Loucy (cell line): ENCODE measurements at regions not wholly inside any gene's neighbourhood (a gene's known extent, or its start where the extent isn't known, plus 50 kb on each side); places are given as distances from the start of the nearest gene placed in this dataset.

ENCODE experiments used
- H2AFZ ChIP-seq: fragments of 200-600 bp; sonication (generic); 2 replicates; pipeline ENCODE4 v1.6.0; 2016; ENCODE audit warnings: antibody characterized with exemption, mild to moderate bottlenecking, low read length, moderate library complexity
- H3F3A ChIP-seq: fragments of 200-600 bp; 2 replicates; pipeline ENCODE4 v1.6.0; 2016; ENCODE audit warnings: antibody characterized with exemption, low read depth, mild to moderate bottlenecking
- H3K27me3 ChIP-seq: fragments of 200-600 bp; sonication (generic); 2 replicates; pipeline ENCODE4 v1.6.1; 2014; ENCODE audit warnings: low read length, mild to moderate bottlenecking; ENCODE audit not compliant: insufficient read depth, poor library complexity, severe bottlenecking
- H3K36me3 ChIP-seq: fragments of 200-600 bp; sonication (generic); 2 replicates; pipeline ENCODE4 v1.6.1; 2016; ENCODE audit warnings: low read length; ENCODE audit not compliant: insufficient read depth
- H3K4me1 ChIP-seq: fragments of 200-600 bp; sonication (generic); 2 replicates; pipeline ENCODE4 v1.5.1; 2014; ENCODE audit warnings: low read length, mild to moderate bottlenecking; ENCODE audit not compliant: insufficient read depth, poor library complexity, severe bottlenecking
- H3K4me2 ChIP-seq: fragments of 200-600 bp; sonication (generic); 2 replicates; pipeline ENCODE4 v1.6.0; 2014; ENCODE audit warnings: antibody characterized with exemption, low read length, low read depth, mild to moderate bottlenecking; ENCODE audit not compliant: poor library complexity, severe bottlenecking
- H3K4me3 ChIP-seq: fragments of 200-600 bp; sonication (generic); 2 replicates; pipeline ENCODE4 v1.5.1; 2014; ENCODE audit warnings: low read length, mild to moderate bottlenecking, mixed read lengths; ENCODE audit not compliant: poor library complexity, severe bottlenecking
- H3K79me2 ChIP-seq: fragments of 200-600 bp; sonication (generic); 2 replicates; pipeline ENCODE4 v1.6.1; 2014; ENCODE audit warnings: low read length; ENCODE audit not compliant: insufficient read depth
- H3K9ac ChIP-seq: fragments of 200-600 bp; sonication (generic); 2 replicates; pipeline ENCODE4 v1.6.0; 2014; ENCODE audit warnings: mild to moderate bottlenecking, low read depth, low read length, moderate library complexity; ENCODE audit not compliant: poor library complexity, severe bottlenecking
- H3K9me2 ChIP-seq: fragments of 200-600 bp; sonication (generic); replicated peaks from 2 replicates; pipeline ENCODE4 v1.6.1; 2016; ENCODE audit warnings: low read depth, low read length, mixed read lengths
- H3K9me3 ChIP-seq: fragments of 200-600 bp; sonication (generic); 2 replicates; pipeline ENCODE4 v1.6.1; 2014; ENCODE audit warnings: mild to moderate bottlenecking, antibody characterized with exemption, low read length, low read depth; ENCODE audit not compliant: insufficient read depth
- H4K20me1 ChIP-seq: fragments of 200-600 bp; sonication (generic); 2 replicates; pipeline ENCODE4 v1.6.0; 2014; ENCODE audit warnings: antibody characterized with exemption, low read length, mild to moderate bottlenecking; ENCODE audit not compliant: insufficient read depth, poor library complexity, severe bottlenecking
- EZH2phosphoT487 ChIP-seq: fragments of 200-600 bp; IDR thresholded peaks from 2 replicates; pipeline ENCODE4 v1.6.1; 2018; ENCODE audit warnings: antibody characterized with exemption, mild to moderate bottlenecking, moderate library complexity, borderline replicate concordance
- TF ChIP-seq, protein P1 (sequence below): fragments of 200-600 bp; sonication (generic); conservative IDR thresholded peaks from 2 replicates; pipeline ENCODE4 v1.5.1; 2014; ENCODE audit warnings: mild to moderate bottlenecking, antibody characterized with exemption, low read length

DNA sequence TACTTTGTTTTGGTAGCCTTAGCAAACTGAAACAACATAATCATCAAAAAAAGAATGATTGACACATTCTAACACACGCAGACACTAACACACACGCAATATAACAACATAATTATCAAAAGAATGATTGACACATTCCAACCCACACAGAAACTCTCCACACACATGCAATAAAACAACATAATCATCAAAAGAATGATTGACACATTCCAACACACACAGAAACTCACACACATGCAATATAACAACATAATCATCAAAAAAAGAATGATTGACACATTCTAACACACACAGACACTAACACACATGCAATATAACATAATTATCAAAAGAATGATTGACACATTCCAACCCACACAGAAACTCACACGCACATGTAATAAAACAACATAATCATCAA, 172.4 kb downstream of the THBS2 start:
- peaks cover 2% of the 10 kb centered on the region; the same call in 1 of the 2 replicates for H3K9me3 ChIP-seq
- H2AFZ ChIP-seq: no peak overlapping the region
- H3K27me3 ChIP-seq: no peaks in the 10 kb centered on the region
- no peaks in the 10 kb centered on the region for H3K9me2 ChIP-seq
- H3K36me3 ChIP-seq: no peaks in the 10 kb centered on the region
- TF ChIP-seq EZH2phosphoT487: no peak
- TF ChIP-seq, protein P1, sequence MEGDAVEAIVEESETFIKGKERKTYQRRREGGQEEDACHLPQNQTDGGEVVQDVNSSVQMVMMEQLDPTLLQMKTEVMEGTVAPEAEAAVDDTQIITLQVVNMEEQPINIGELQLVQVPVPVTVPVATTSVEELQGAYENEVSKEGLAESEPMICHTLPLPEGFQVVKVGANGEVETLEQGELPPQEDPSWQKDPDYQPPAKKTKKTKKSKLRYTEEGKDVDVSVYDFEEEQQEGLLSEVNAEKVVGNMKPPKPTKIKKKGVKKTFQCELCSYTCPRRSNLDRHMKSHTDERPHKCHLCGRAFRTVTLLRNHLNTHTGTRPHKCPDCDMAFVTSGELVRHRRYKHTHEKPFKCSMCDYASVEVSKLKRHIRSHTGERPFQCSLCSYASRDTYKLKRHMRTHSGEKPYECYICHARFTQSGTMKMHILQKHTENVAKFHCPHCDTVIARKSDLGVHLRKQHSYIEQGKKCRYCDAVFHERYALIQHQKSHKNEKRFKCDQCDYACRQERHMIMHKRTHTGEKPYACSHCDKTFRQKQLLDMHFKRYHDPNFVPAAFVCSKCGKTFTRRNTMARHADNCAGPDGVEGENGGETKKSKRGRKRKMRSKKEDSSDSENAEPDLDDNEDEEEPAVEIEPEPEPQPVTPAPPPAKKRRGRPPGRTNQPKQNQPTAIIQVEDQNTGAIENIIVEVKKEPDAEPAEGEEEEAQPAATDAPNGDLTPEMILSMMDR: no peak
- H3K4me1 ChIP-seq: no peaks in the 10 kb centered on the region
- no peak overlapping the region for H3K9ac ChIP-seq
- no peak overlapping the region for H3K4me2 ChIP-seq
- H3K4me3 ChIP-seq: no peak overlapping the region
- no peaks in the 10 kb centered on the region for H3K79me2 ChIP-seq
- H3F3A ChIP-seq: no peaks in the 10 kb centered on the region
- no peaks in the 10 kb centered on the region for H4K20me1 ChIP-seq

DNA sequence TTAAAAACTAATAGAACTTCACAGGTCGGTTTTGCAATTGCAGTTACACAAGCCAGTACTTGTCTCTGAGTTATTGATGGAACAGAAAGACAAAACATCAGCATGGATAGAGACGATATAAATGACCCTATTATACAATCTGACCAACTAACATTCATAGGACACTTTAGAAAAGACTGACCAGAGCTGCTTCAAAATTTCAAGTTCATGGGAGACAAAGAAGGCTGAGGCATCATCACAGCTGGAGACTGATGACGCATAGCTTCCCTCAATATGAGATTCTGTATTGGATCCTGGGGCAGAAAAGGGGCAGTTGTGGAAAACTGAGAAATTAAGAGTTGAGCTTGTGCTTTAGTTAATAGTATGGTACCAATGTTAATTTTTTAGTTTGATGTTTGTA, 174.0 kb downstream of the THBS2 start:
- Histone ChIP-seq H3K4me1 (no peaks in the 10 kb centered on the region), H3K4me3 (no peak overlapping the region), H3K79me2 (no peaks in the 10 kb centered on the region), H3F3A (no peaks in the 10 kb centered on the region), H3K9me2 (no peaks in the 10 kb centered on the region), H3K4me2 (no peak overlapping the region), H4K20me1 (no peaks in the 10 kb centered on the region), H3K27me3 (no peaks in the 10 kb centered on the region), H3K9ac (no peak overlapping the region), H3K9me3 (peaks cover 8% of the 10 kb centered on the region; the same call in 1 of the 2 replicates), H3K36me3 (no peaks in the 10 kb centered on the region), H2AFZ (no peak overlapping the region)
- TF ChIP-seq EZH2phosphoT487: no peak
- TF ChIP-seq, protein P1: no peak

DNA sequence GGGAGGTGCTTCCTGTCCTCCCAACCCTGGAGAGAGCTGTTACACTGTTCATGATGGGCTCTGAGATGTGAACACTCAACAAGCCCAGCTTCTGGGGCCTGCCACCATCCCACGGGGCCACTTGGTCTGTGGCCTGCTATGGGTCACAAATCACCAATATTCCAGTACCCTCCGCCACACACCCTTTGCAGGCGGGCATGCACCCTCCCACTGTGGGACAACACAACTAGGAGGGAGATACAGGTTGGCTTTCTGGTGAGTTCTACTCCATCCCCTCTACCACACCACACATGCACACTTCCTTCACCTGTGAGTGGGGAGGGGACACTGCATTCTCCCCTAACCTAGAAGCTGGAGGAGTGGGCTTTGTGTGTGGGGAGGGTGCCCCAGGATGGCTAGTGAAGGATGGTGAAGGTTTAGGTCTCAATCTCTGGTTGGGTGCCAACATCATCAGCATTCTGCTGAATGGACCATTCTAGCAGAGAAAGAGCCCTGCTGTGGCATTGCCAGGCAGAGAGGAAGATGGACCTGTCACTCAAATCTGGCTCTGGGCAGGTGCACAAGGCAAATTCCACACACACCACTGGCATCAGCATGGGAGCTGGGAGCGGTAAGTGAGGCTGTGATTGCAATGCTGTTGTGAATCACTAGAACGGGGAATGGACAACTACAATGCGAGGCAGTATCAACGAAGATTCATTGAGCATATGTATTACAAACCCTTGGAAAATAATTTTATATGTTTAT, 175.1 kb downstream of the THBS2 start:
- TF ChIP-seq, protein P1: no peak
- no peak for TF ChIP-seq EZH2phosphoT487
- Histone ChIP-seq H3K36me3 (no peaks in the 10 kb centered on the region), H3K4me3 (no peak overlapping the region), H3K4me1 (no peaks in the 10 kb centered on the region), H3F3A (no peaks in the 10 kb centered on the region), H3K9me3 (peaks cover 14% of the 10 kb centered on the region; the same call in 1 of the 2 replicates), H3K79me2 (no peaks in the 10 kb centered on the region), H3K4me2 (no peak overlapping the region), H3K27me3 (no peaks in the 10 kb centered on the region), H4K20me1 (no peaks in the 10 kb centered on the region), H3K9me2 (no peaks in the 10 kb centered on the region), H2AFZ (no peak overlapping the region), H3K9ac (no peak overlapping the region)
